Eye (tissue), 1 donor: ENCODE measurements at regions not wholly inside any gene's neighbourhood (a gene's known extent, or its start where the extent isn't known, plus 50 kb on each side); places are given as distances from the start of the nearest gene placed in this dataset.

Source experiments
- DNase-seq: peaks from one replicate; pipeline ENCODE4 v3.0.0-alpha.2; 2015

- DNase-seq = no peak
These were observed 768.1 kb upstream of the LRRN3 start for GRCh38 chr7:110322796-110323195.

GRCh38 chr7:110326966-110327365 is 764.0 kb upstream of the LRRN3 start:
- no peak for DNase-seq

GRCh38 chr7:110336423-110336822 is 754.5 kb upstream of the LRRN3 start:
- no peak for DNase-seq

GRCh38 chr7:110337646-110338045 is 753.3 kb upstream of the LRRN3 start:
- no peak for DNase-seq

DNA sequence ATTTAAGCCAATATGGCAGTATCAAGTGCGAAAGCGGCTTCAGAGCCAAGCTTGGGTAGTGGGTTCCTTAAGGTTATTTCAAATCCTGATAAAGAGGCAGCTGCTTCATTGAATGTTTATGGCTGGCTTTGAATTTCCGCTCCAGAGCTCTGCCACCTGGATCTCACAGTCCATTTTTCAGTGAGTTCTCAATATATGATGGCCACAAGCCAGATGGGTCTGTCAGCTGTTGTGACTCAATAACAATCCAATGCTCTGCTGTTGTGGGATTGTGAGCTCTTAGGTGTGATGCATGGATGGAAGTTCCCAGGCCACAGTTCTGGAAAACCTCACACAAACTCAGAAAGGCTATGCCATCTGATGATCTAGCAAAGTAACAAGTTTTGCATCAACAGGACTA is 743.8 kb upstream of the LRRN3 start:
- DNase-seq = peak; percentile 67

DNA sequence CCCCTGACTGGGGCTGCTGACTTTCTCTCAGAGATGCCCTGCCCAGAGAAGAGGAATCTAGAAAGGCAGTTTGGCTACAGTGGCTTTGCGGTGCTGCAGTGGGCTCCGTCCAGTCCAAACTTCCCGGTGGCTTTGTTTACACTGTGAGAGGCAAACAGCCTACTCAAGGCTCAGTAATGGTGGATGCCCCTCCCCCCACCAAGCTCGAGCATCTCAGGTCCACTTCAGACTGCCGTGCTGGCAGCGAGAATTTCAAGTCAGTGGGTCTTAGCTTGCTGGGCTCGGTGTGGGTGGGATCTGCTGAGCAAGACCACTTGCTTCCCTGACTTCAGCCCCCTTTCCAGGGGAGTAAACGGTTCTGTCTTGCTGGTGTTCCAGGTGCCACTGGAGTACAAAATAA is 734.5 kb upstream of the LRRN3 start:
- no peak for DNase-seq

DNA sequence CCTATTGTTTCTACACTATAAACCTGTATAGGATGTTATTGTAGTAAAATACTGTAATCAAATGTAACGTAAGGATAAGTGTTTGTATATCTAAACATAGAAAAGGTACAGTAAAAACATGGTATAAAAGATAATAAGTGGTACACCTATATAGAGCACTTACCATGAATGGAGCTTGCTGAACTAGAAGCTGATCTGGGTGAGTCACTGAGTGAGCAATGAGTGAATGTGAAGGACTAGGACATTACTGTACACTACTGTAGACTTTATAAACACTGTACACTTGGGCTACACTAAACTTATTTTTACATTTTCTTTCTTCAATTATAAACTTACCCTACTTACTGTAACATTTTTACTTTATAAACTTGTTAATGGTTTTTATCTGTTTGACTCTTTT is 732.9 kb upstream of the LRRN3 start:
- no peak for DNase-seq

DNA sequence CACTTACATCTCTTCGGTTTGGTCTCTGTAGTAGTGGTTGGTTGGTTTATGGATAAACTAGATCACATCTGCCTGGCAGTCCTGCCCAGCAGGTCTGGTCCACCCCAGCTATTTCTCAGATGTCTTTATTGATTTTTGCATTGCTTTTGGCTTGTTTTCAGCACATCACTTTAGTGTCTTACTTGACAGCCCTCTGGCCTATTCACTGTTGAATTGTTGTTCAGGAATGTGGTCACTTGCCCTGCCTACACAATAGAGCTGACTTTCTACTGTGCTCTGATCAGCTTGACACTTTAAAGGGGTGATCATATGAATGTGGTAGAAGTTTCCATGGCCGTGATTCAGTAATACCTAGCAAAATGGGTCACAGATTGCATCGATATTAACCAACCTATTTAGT is 719.2 kb upstream of the LRRN3 start:
- no peak for DNase-seq

DNA sequence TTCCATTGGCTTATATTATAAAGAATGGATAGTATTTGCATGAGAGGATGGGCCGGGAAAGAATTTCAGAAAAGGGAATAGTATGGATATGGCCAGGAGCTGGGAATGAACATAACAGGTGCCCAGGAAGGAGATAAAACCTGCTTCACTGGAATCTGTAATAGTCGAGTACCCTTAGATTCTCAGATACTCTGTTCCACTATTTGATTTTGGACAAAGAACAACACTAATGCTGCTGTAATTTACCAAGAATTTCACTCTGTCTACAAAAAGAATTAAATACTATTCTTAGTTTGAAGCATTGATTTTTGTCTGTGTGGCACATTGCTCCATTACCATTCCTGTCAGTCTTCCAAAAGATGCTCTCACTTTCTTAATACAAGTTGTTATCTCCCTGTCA is 718.2 kb upstream of the LRRN3 start:
- DNase-seq = no peak

DNA sequence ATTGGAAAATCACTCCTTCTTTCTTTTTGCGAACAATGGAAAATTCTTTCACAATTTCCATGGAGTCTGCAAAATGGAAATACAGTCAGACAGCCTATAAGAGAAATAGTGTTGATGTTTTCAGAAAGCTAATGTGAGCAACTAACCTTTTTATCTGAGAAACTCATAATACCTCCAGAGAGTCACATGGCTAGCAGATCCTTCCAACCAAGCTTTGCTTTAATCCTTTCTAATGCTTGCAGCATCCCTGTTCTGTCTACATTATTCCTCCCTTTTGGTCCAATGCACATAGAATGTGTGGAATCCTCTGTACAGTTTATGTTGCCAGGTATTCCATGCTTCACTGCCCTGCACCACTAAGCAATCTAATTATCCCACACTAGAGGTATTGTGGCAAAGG is 717.5 kb upstream of the LRRN3 start:
- DNase-seq = peak; percentile 67

DNA sequence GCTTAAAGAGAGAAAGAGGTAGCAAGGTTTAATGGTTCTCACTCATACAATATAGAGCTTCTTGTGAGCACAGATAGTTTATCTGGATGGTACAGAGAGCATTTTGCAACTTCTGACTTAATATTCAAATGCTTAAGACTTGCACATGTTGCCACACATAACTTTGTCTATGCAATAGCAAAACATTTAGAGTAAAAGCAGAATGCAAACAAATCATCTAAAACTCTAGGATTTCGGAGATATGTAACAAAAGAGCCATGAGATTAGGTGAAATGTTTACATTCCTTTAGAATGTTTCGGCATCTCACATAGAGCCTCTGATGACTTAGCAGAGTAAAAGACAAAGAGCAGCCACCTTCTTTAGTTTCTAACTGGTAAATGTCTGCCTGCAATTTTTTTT is 717.1 kb upstream of the LRRN3 start:
- no peak for DNase-seq

- no peak for DNase-seq
These were observed 715.9 kb upstream of the LRRN3 start for GRCh38 chr7:110375068-110375467.

GRCh38 chr7:110382736-110383135 is 708.2 kb upstream of the LRRN3 start:
- DNase-seq = no peak

DNA sequence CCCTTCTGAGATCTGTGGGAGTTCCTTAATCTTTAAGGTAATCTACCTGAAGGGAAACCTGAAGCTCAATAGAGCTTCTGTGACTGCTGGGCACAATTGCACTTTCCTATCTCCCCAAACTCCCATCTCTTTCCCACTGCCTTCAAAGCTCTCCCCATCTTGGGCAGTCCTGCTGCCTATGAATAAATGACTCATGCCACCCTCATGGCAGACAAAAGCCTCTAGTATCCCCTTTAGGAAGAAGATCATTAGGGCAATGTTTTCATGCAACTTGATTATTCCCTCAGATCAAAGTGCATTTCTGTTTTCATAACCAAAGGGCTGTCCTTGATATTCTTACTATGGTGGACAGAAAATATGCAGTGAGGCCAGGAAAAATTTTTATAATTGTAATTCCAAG is 704.9 kb upstream of the LRRN3 start:
- DNase-seq = no peak

DNA sequence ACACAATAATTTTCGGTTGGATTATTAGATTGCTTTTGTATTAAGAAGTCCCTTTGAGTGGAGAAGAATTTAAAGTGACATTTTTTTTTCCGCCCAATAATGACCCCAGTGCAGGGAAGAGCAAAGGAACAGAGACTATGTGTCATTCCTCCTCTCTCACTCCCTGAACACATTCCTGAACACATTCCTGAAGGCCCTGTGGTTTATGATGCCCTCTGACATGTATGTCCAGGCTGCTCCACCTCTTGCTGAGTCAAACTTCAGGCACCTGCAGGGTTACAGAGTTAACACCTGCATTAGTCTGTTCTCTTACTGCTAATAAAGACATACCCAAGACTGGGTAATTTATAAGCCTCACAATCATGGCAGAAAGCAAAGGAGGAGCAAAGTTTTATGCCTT is 704.0 kb upstream of the LRRN3 start:
- no peak for DNase-seq

DNA sequence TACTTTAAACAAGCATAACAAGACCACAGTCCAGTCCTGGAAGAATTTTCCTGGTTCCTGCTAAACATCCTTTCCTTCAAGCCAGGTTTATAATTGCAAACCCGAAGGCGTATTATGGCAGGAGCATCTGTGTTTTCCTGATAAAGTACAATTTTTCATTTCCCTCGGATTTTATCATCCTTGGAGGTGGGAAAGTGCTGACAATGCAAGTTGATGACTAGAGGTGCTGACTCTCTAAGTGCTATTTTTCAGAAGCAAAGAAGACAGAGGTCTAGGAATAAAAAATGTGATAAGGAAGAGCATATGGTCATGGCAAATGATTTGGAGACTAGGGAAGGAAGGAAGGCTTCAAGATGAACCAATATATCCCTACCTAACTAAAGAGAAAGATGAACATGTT is 703.2 kb upstream of the LRRN3 start:
- DNase-seq = no peak

DNA sequence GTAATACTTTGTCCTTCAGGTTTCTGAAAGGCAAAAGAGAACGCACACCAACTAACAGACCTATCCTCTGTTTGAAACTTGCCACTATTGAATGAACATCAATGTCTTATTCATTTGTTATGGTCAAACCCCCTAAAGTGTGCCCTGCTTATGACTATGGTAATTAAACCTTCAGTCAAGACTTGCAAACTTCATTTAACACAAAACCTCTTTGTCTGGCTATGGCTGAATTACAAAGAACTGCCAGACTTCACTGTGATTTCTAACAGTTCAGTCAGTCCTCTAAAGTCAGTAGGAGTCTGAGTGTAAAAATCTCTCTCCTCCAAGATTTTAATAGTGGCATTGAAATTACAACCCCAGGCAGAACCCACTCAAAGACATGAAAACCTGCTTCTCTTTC is 702.5 kb upstream of the LRRN3 start:
- no peak for DNase-seq

DNA sequence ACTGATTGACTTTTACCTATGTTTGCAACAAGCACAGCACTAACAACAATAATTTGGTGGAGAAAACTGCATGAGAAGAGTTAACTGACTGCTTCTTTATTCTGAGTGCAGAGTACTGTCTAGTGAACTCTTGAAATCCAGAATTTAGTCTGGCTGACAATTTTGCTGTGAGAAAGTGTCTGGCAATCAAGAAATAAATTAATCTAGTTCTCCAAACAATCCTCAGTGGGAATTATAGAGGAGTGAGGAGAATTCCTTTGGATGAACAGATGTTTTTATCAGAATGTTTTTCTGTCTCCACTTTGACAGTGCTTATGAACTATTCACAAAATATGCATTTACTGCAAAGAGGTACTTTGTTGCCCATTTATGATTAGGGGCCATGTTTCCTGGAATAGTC is 694.9 kb upstream of the LRRN3 start:
- DNase-seq = no peak

DNA sequence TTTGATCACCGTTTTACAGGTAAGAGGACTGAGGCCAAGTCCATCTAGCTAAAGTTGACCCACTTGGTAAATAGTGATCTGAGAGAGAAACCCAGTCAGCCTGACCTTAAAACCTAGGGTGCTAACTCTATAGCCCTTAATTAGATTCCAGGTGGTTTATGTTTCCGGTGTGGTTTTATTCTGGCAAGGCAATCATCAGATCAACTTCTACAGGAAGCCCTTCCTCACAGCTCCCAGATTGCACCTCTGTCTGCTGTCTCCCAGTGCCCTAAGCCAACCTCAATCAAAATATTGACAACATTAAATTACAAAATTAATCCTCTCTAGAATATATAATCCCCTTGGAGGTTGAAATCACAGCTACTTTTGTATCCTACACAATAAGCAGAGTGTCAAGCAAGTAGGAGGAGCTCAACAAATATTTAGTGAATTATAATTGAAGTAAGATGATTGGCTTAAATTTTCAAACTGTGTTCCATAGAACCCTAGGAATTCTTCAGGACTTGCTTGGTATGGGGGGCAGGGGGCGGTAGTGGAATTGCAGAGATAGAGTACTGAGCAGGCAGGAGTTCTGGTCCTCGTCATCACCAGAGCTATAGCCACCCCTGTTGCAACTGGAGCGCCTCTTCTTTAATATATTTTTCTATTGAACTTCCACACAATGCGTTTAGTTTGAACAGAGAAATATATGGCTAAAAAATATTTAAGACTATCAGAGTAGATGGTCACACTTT is 692.8 kb upstream of the LRRN3 start:
- no peak for DNase-seq

DNA sequence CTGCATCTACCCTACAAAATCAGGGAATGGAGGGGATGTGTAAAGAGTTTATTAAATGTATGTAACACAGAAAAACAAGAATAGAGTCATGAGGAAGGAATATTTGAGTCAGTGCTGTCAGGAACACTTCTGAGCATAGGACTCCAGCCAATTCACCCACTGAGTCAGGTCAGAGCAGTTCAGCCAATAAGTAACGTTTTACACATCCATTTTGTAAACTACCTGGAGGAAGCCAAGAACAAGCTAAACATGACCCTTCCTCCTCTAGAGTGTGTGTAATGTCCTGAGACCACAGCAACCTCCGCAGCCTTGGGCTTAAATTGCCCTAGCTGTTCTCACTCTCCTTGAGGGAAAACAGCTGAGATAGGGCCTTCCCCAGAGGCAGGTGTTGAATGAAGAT is 691.5 kb upstream of the LRRN3 start:
- no peak for DNase-seq

GRCh38 chr7:110400411-110400810 is 690.5 kb upstream of the LRRN3 start:
- DNase-seq = no peak

DNA sequence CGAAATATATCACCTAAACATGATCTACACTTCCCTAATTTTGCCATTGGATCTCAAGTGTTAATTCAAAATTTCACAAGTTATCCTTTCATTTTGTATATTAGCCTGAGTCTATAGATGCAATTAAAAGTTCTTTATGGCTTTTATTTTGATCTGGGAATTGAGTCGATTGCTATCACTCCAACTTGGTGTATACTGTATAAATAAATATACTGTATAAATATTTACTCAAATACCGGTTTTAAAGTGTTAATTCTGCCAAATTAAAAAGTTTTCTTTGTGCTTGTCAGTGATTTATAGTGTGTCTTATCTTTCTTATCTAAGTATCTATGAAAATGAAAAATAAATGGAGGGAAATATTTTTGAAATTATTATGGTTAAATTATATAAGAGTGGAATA is 683.7 kb upstream of the LRRN3 start:
- DNase-seq = no peak

GRCh38 chr7:110407706-110408105 is 683.2 kb upstream of the LRRN3 start:
- DNase-seq = no peak

- no peak for DNase-seq
These were observed 678.3 kb upstream of the LRRN3 start for GRCh38 chr7:110412614-110413013.

DNA sequence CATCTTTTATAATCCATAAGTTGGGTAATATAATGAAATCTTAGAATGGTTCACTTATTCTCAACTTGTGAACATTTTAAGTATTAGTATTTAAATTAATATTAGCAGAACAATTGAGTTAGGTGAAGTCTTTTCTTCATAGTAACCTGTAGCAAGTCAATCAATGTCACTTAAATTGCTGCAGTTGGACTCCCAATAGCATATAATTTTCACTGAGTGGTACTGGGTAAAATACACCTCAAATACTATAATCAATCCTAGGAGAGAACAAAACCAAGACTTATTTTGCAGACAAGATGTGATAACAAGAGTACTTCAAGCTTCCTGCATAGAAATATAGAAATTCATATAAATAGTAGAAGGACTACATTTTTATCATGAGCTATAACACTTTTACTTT is 677.9 kb upstream of the LRRN3 start:
- DNase-seq = no peak

- DNase-seq = no peak
These were observed 673.3 kb upstream of the LRRN3 start for GRCh38 chr7:110417611-110418010.
